ENCODE measurements at regions not wholly inside any gene's neighbourhood (a gene's known extent, or its start where the extent isn't known, plus 50 kb on each side); places are given as distances from the start of the nearest gene placed in this dataset.

GRCh38 chr5:103645816-103646215 lies 83.2 kb upstream of the NUDT12 start:
- Histone ChIP-seq H3K27ac (no peak overlapping the region), H3K4me1 (no peaks in the 10 kb centered on the region), H3K36me3 (no peaks in the 10 kb centered on the region), H3K27me3 (no peaks in the 10 kb centered on the region), H3K9me3 (no peaks in the 10 kb centered on the region), H3K4me3 (no peak overlapping the region)
- TF ChIP-seq CTCF (IDR thresholded peaks at IDR 0.05) (no peak), POLR2A (IDR thresholded peaks at IDR 0.05) (no peak)
- ATAC-seq (no peak), DNase-seq (no peak)
- intact Hi-C loops (cut with DNase I): no loop called here
- WGBS, 4 donors: 76 to 85% (median 82%) methylated on average over 1 of the region's 1 CpG

GRCh38 chr5:103638979-103639378 lies 76.4 kb upstream of the NUDT12 start:
- Histone ChIP-seq H3K4me1 (no peaks in the 10 kb centered on the region), H3K27me3 (no peaks in the 10 kb centered on the region), H3K36me3 (no peaks in the 10 kb centered on the region), H3K4me3 (no peak overlapping the region), H3K27ac (no peak overlapping the region), H3K9me3 (no peaks in the 10 kb centered on the region)
- TF ChIP-seq POLR2A (IDR thresholded peaks at IDR 0.05) (no peak), CTCF (IDR thresholded peaks at IDR 0.05) (no peak)
- intact Hi-C loops (cut with DNase I): no loop called here
- ATAC-seq: no peak
- no peak for DNase-seq

- intact Hi-C loops (cut with DNase I): no loop called here
- Histone ChIP-seq H3K9me3 (no peaks in the 10 kb centered on the region), H3K27me3 (no peaks in the 10 kb centered on the region), H3K27ac (no peak overlapping the region), H3K4me3 (no peak overlapping the region), H3K4me1 (no peaks in the 10 kb centered on the region), H3K36me3 (no peaks in the 10 kb centered on the region)
- DNase-seq: no peak
- no peak for TF ChIP-seq POLR2A (IDR thresholded peaks at IDR 0.05)
- no peak for TF ChIP-seq CTCF (IDR thresholded peaks at IDR 0.05)
- ATAC-seq: no peak
- WGBS, 4 donors: 64 to 73% (median 69%) methylated on average over 3 of the region's 3 CpGs
Observed at GRCh38 chr5:103624675-103625074, 62.1 kb upstream of the NUDT12 start.

- no peak for TF ChIP-seq POLR2A (IDR thresholded peaks at IDR 0.05)
- TF ChIP-seq CTCF (IDR thresholded peaks at IDR 0.05): no peak
- ATAC-seq (no peak), DNase-seq (no peak)
- Histone ChIP-seq H3K9me3 (no peaks in the 10 kb centered on the region), H3K36me3 (no peaks in the 10 kb centered on the region), H3K4me3 (no peak overlapping the region), H3K27ac (no peak overlapping the region), H3K4me1 (no peaks in the 10 kb centered on the region), H3K27me3 (no peaks in the 10 kb centered on the region)
- intact Hi-C loops (cut with DNase I): no loop called here
- WGBS, 4 donors: 91 to 94% (median 92%) methylated on average over 2 of the region's 2 CpGs
Observed at GRCh38 chr5:103624035-103624480, 61.5 kb upstream of the NUDT12 start.
